SU-DHL-6 (cell line): ENCODE measurements at regions not wholly inside any gene's neighbourhood (a gene's known extent, or its start where the extent isn't known, plus 50 kb on each side); places are given as distances from the start of the nearest gene placed in this dataset.

Experiments
- H2AFZ ChIP-seq: fragments of 200-600 bp; sonication (generic); 2 replicates; pipeline ENCODE4 v1.6.1; 2014; ENCODE audit warnings: low read depth, mild to moderate bottlenecking, moderate library complexity, mixed read lengths, antibody characterized with exemption, low read length; ENCODE audit not compliant: severe bottlenecking
- H3F3A ChIP-seq: fragments of 200-600 bp; shearing (Covaris generic); 2 replicates; pipeline ENCODE4 v1.6.0; 2016; ENCODE audit warnings: antibody characterized with exemption, mild to moderate bottlenecking; ENCODE audit not compliant: insufficient read depth
- H3K27ac ChIP-seq: fragments of 200-600 bp; sonication (generic); 2 replicates; pipeline ENCODE4 v1.5.1; 2016; ENCODE audit warnings: low read depth, mild to moderate bottlenecking, low read length, moderate library complexity, mixed read lengths
- H3K27me3 ChIP-seq: fragments of 200-600 bp; sonication (generic), shearing (Covaris generic); 2 replicates; pipeline ENCODE4 v1.6.0; 2014; ENCODE audit warnings: mild to moderate bottlenecking, low read length
- H3K36me3 ChIP-seq: fragments of 200-600 bp; sonication (generic); 2 replicates; pipeline ENCODE4 v1.6.1; 2014; ENCODE audit warnings: mild to moderate bottlenecking, low read length, mixed read lengths
- H3K4me2 ChIP-seq: fragments of 300-600, 200-600 bp; shearing (Covaris generic), sonication (generic); 2 replicates; pipeline ENCODE4 v1.6.0; 2014; ENCODE audit warnings: low read length, low read depth, mild to moderate bottlenecking; ENCODE audit not compliant: poor library complexity, severe bottlenecking
- H3K4me3 ChIP-seq: fragments of 200-600 bp; sonication (generic); 2 replicates; pipeline ENCODE4 v1.5.1; 2014; ENCODE audit warnings: antibody characterized with exemption, low read length, mild to moderate bottlenecking, mixed read lengths; ENCODE audit not compliant: insufficient read depth, poor library complexity, severe bottlenecking
- H3K79me2 ChIP-seq: fragments of 200-600 bp; sonication (generic); 2 replicates; pipeline ENCODE4 v1.6.1; 2014; ENCODE audit warnings: mild to moderate bottlenecking, low read length, moderate library complexity; ENCODE audit not compliant: insufficient read depth
- H3K9ac ChIP-seq: fragments of 200-600 bp; sonication (generic); 2 replicates; pipeline ENCODE4 v1.7.0; 2014; ENCODE audit warnings: mild to moderate bottlenecking, low read length
- H3K9me2 ChIP-seq: fragments of 200-600 bp; sonication (generic); replicated peaks from 2 replicates; pipeline ENCODE4 v1.6.1; 2014; ENCODE audit warnings: low read length; ENCODE audit not compliant: insufficient read depth
- H3K9me3 ChIP-seq: fragments of 200-600 bp; sonication (generic); 2 replicates; pipeline ENCODE4 v1.6.1; 2014; ENCODE audit warnings: low read length, mixed read lengths; ENCODE audit not compliant: insufficient read depth
- H4K20me1 ChIP-seq: fragments of 200-600 bp; sonication (generic); 2 replicates; pipeline ENCODE4 v1.6.1; 2014; ENCODE audit warnings: low read depth, mild to moderate bottlenecking, antibody characterized with exemption, low read length, moderate library complexity, mixed read lengths
- CTCF ChIP-seq: fragments of 200-600 bp; sonication (generic); IDR thresholded peaks from one replicate; pipeline ENCODE4 v1.5.1; 2017; ENCODE audit warnings: antibody characterized with exemption, mild to moderate bottlenecking, low read length, moderate library complexity; ENCODE audit not compliant: insufficient read depth, poor library complexity, severe bottlenecking
- EZH2phosphoT487 ChIP-seq: fragments of 200-600 bp; sonication (generic), shearing (Covaris generic); conservative IDR thresholded peaks from 2 replicates; pipeline ENCODE4 v1.6.1; 2018; ENCODE audit warnings: mild to moderate bottlenecking, antibody characterized with exemption, low read length, moderate library complexity, mixed read lengths

- Histone ChIP-seq H3K9ac (no peak overlapping the region), H3K36me3 (no peaks in the 10 kb centered on the region), H4K20me1 (no peaks in the 10 kb centered on the region), H3K9me2 (no peaks in the 10 kb centered on the region), H3K9me3 (no peaks in the 10 kb centered on the region), H3K4me2 (no peak overlapping the region), H3K4me3 (no peak overlapping the region), H3K27ac (no peak overlapping the region), H3F3A (no peaks in the 10 kb centered on the region), H3K79me2 (no peaks in the 10 kb centered on the region), H3K27me3 (no peaks in the 10 kb centered on the region), H2AFZ (no peak overlapping the region)
- TF ChIP-seq CTCF (no peak), EZH2phosphoT487 (no peak)
Observed at GRCh38 chr5:133866160-133866902, 102.1 kb downstream of the C5orf15 start.

DNA sequence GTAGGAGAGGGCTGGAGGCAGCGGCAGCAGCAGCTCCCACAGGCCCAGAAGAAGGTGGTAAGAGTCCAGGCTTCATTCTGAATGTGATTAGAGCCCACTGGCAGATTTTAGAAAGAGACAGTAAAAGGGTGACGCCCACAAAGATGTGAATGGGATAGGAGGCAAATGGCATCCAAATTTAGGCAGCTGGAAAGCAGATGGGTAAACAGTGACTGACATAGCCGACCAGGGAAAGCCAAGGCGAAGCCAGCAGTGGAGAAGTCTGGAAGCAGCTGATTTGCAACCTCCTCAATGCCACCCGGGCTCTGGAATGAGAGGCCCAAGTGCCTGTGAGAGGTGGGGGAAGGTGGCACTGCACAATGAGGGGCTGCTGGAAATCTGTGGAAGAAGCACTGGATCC, 103.3 kb downstream of the C5orf15 start:
- no peak overlapping the region for H3K4me3 ChIP-seq
- H3K9ac ChIP-seq: no peak overlapping the region
- H2AFZ ChIP-seq: no peak overlapping the region
- no peak overlapping the region for H3K27ac ChIP-seq
- no peaks in the 10 kb centered on the region for H3K9me3 ChIP-seq
- H3K9me2 ChIP-seq: no peaks in the 10 kb centered on the region
- TF ChIP-seq EZH2phosphoT487: no peak
- no peaks in the 10 kb centered on the region for H3K27me3 ChIP-seq
- no peak overlapping the region for H3K4me2 ChIP-seq
- no peaks in the 10 kb centered on the region for H3F3A ChIP-seq
- H3K79me2 ChIP-seq: no peaks in the 10 kb centered on the region
- no peaks in the 10 kb centered on the region for H4K20me1 ChIP-seq
- H3K36me3 ChIP-seq: no peaks in the 10 kb centered on the region

GRCh38 chr5:133864711-133865110, 103.7 kb downstream of the C5orf15 start:
- TF ChIP-seq CTCF: no peak
- TF ChIP-seq EZH2phosphoT487: no peak
- no peaks in the 10 kb centered on the region for H3F3A ChIP-seq
- no peak overlapping the region for H3K4me3 ChIP-seq
- no peaks in the 10 kb centered on the region for H4K20me1 ChIP-seq
- H3K9me3 ChIP-seq: no peaks in the 10 kb centered on the region
- H3K4me2 ChIP-seq: no peak overlapping the region
- no peaks in the 10 kb centered on the region for H3K36me3 ChIP-seq
- no peak overlapping the region for H3K27ac ChIP-seq
- H2AFZ ChIP-seq: no peak overlapping the region
- no peaks in the 10 kb centered on the region for H3K27me3 ChIP-seq
- H3K9ac ChIP-seq: no peak overlapping the region
- no peaks in the 10 kb centered on the region for H3K9me2 ChIP-seq
- no peaks in the 10 kb centered on the region for H3K79me2 ChIP-seq

DNA sequence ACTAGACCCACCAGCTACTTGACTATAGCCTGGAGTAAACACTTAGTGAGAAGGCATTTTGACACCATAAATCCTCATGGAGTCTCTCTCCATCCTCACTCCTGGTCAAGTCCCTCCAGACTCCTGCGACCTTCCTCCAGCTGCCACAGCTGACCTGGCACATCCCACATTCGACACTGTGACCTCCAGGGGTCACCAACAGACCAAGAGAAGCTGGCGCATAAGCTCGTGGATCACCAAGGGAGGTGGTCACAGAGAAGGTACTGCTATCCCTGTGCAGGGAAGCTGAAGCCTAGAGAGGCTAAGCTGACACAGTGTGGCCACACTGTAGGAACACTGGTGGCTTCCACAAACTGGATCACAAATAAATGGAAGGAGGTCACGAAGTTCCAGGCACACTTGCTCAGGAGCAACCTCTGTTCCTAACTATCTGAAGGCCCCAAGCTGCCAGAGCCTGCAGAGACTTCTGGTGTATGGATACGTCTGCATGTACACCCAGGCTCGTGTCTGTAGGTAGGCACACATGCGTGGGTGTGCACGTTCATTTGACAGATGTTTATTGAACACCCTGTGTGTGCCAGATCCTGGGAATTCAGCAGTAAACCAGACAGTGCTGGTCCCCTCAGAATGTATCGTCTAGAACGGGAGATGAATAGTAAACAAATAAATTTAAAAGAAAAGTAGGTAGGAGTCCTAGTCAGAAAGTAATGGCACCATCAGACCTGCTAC, 104.4 kb downstream of the C5orf15 start:
- peaks cover 3% of the 10 kb centered on the region; the same call in 1 of the 2 replicates for H3K9me3 ChIP-seq
- no peaks in the 10 kb centered on the region for H3K27me3 ChIP-seq
- no peaks in the 10 kb centered on the region for H3K79me2 ChIP-seq
- H3F3A ChIP-seq: no peaks in the 10 kb centered on the region
- H2AFZ ChIP-seq: no peak overlapping the region
- no peak overlapping the region for H3K27ac ChIP-seq
- H3K36me3 ChIP-seq: no peaks in the 10 kb centered on the region
- H3K9ac ChIP-seq: no peak overlapping the region
- H3K4me3 ChIP-seq: no peak overlapping the region
- no peaks in the 10 kb centered on the region for H3K9me2 ChIP-seq
- H3K4me2 ChIP-seq: no peak overlapping the region
- H4K20me1 ChIP-seq: no peaks in the 10 kb centered on the region
- no peak for TF ChIP-seq CTCF
